ENCODE measurements at regions not wholly inside any gene's neighbourhood (a gene's known extent, or its start where the extent isn't known, plus 50 kb on each side); places are given as distances from the start of the nearest gene placed in this dataset.
A peak's percentile ranks its signal among the peaks of the same experiment; 100 is the strongest.
"Not testable (repeated sequence)": the region's sequence is repeated elsewhere in the genome, so short reads cannot be mapped to it uniquely, and the experiment has no call there.

DNA sequence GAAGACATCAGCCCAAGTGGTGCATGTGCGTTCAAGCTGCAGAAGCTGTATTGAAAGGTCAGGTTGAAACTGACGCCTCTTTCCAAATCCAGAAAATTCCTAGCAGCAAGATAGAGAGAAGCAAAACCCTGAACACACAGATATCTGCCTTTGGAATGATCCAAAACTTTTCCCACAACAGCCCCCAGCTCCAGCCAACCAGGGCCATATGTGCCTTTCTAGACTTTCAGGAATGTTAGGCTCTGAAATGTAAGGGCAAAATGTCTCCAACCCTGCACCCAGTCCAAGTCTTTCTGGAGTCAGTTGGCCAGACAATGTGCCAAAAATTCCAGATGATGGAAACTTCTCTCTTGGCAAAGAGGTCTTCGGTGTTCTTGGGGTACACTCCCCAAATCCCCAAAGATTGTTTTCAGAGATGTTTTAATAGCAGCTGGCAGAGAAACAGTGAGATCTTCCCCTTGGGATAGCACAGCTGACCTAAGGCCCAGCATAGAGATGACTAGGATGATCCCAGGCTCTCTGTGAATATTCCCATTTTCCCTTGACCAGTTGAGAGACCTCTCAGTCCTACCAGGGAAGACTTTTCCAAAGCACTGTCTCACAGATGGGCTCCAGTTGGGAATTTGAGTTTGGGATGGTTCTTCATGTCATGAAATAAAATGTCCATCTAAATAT, 440.4 kb upstream of the CD180 start:
- DNase-seq (ENCODE audit: low read depth): no peak
- H3K4me3 ChIP-seq (ENCODE audit: low read depth, low read length): no peak overlapping the region
- TF ChIP-seq, protein P1, sequence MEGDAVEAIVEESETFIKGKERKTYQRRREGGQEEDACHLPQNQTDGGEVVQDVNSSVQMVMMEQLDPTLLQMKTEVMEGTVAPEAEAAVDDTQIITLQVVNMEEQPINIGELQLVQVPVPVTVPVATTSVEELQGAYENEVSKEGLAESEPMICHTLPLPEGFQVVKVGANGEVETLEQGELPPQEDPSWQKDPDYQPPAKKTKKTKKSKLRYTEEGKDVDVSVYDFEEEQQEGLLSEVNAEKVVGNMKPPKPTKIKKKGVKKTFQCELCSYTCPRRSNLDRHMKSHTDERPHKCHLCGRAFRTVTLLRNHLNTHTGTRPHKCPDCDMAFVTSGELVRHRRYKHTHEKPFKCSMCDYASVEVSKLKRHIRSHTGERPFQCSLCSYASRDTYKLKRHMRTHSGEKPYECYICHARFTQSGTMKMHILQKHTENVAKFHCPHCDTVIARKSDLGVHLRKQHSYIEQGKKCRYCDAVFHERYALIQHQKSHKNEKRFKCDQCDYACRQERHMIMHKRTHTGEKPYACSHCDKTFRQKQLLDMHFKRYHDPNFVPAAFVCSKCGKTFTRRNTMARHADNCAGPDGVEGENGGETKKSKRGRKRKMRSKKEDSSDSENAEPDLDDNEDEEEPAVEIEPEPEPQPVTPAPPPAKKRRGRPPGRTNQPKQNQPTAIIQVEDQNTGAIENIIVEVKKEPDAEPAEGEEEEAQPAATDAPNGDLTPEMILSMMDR (IDR thresholded peaks at IDR 0.05; ENCODE audit: insufficient read depth, low read length): no peak

DNA sequence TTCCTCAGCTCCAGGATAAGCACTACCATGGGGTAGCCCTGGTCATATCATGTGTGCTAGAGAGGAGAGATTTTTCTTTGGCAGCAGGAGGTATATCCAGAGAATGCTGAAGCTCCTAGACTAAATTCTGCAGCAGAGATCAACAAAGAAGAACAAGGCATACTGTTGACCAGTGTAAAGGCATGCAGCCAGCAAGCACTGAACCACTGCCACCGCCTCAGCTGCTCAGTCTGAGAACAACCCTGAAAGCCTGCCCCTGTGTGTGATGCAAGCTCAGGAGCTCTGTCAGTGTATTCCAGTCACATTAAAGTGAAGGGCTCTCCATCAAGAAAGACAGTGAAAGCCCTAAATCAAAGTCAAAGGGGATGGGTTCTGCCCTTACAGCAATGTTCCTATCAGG, 439.5 kb upstream of the CD180 start:
- H3K4me3 ChIP-seq (ENCODE audit: low read depth, low read length): no peak overlapping the region
- TF ChIP-seq, protein P1 (IDR thresholded peaks at IDR 0.05; ENCODE audit: insufficient read depth, low read length): no peak
- peak; percentile 48 for DNase-seq (ENCODE audit: low read depth)

DNA sequence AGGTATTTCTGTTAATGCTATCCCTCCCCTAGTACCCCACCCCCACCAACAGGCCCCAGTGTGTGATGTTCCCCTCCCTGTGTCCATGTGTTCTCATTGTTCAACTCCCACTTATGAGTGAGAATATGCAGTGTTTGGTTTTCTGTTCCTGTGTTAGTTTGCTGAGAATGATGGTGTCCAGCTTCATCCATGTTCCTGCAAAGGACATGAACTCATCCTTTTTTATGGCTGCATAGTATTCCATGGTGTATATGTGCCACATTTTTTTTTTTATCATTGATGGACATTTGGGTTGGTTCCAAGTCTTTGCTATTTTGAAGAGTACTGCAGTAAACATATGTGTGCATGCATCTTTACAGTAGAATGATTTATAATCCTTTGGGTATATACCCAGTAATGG, 430.5 kb upstream of the CD180 start:
- not testable (repeated sequence) for DNase-seq (ENCODE audit: low read depth); H3K4me3 ChIP-seq (ENCODE audit: low read depth, low read length)

DNA sequence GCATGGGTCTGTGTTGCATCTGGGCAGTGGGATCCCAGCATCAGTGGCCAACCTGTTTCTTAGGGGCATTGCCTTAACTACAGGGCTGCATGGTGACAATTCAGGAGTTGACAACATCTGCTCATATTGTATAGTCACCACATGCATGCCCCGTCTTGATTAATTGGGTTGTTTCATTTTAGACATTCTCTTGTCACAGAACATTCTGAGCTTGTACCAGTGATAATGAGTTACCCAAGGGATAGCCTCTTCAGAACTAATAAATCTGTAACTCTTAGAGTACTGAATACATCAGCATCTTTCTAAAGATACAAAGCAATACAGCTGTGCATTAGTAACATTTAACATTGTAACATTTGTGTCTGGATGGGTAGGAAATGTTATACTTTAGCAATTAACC, 426.5 kb upstream of the CD180 start:
- DNase-seq (ENCODE audit: low read depth): no peak

DNA sequence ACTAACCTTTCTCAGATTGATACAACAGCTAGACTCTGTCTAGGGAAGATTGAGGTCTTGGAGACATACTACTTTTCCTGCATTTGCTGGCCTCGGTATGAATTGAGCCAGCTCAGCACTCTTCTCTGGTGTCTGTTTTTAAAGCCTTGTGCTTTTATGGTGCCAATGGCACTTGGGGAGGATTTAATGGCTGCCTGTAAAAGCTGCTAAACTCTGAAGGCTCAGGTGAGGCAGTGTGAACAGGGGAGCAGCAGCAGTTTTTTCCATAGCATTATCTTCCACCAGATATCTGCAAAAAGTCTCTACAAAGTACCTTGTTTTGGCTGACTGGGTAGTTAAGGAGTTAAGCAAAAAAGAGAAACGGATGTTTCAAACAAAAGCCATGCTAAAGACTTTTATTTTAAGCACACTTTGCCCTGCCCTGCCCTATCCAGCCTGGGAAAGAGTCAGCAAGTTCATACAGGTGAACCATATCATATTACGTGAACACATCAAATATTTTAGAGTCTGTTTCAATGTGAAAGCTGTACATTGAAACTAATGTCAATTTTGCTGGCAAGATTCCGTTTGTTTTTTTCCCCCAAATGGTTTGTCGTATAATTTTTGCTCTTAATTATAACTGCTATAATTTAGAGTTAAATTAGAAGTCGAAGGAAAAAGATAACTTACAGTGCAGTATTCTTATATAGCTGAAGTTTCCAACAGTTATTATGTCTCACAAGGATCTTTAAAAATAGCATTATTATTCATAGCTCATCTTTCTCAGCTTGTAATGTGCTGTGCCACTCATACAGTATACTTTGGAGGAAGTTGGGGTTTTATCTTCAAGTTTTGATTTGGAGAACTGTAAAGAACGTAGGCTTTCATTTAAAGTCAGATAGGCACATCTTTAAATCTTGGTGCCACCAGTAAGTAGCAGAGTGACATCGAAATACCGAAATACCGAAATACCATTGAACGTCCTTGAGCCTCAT, 424.1 kb upstream of the CD180 start:
- no peak overlapping the region for H3K4me3 ChIP-seq (ENCODE audit: low read depth, low read length)
- no peak for DNase-seq (ENCODE audit: low read depth)
- TF ChIP-seq, protein P1 (IDR thresholded peaks at IDR 0.05; ENCODE audit: insufficient read depth, low read length): no peak

More for the DNA sequence above, 426.5 kb upstream of the CD180 start:
- TF ChIP-seq, protein P1 (IDR thresholded peaks at IDR 0.05; ENCODE audit: insufficient read depth, low read length): no peak
- H3K4me3 ChIP-seq (ENCODE audit: low read depth, low read length): no peak overlapping the region

DNA sequence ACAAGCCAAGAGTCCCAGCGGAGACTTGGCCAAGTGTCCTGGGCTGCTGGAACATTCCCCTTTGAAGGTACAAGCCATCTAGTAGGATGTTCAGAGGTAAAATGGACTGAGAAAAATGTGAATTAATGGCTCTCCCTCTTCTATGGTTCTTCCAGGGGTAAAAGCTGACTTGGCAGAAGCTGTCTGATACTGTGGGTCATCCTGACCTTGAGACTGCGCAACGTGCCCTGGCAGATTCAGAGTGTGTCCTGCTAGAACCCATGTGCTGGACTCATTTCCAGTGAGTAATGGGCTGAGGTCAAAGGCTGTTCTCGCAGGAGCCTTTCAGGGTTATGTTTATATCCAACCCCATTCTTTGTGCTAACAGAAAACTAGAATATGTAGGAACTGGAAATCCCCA, 423.0 kb upstream of the CD180 start:
- TF ChIP-seq, protein P1 (IDR thresholded peaks at IDR 0.05; ENCODE audit: insufficient read depth, low read length): no peak
- DNase-seq (ENCODE audit: low read depth): no peak
- no peak overlapping the region for H3K4me3 ChIP-seq (ENCODE audit: low read depth, low read length)

DNA sequence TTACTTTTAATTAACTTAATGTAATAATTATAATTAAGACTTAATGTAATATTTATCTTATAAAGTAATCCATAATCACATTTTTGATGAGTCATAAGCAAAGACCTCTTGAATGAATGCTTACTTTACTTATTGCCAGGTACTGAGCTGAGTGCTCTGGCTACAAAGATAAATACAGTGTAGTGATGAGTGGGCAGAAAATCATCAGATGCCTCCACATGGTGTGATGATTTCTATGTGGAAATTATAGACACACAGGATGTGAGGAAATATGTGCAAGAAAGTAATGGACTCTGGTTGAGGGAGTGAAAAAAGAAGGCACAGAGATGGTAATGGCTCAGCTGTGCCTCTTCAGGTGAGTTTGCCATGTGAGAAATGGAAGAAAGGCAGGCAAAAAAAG, 422.6 kb upstream of the CD180 start:
- TF ChIP-seq, protein P1 (IDR thresholded peaks at IDR 0.05; ENCODE audit: insufficient read depth, low read length): no peak
- no peak overlapping the region for H3K4me3 ChIP-seq (ENCODE audit: low read depth, low read length)
- DNase-seq (ENCODE audit: low read depth): no peak

All from fibroblast of the aortic adventitia (primary cell).